AG10803 (cell line): ENCODE measurements at regions not wholly inside any gene's neighbourhood (a gene's known extent, or its start where the extent isn't known, plus 50 kb on each side); places are given as distances from the start of the nearest gene placed in this dataset.
A peak's percentile ranks its signal among the peaks of the same experiment; 100 is the strongest.

Source experiments
- DNase-seq: peaks from one replicate; pipeline ENCODE4 v3.0.0; 2010; ENCODE audit warnings: low read depth
- H3K4me3 ChIP-seq: 2 replicates; pipeline ENCODE4 v1.5.1; 2011; ENCODE audit warnings: mild to moderate bottlenecking, low read length, control low read depth
- CTCF ChIP-seq: conservative IDR thresholded peaks from 2 replicates; pipeline ENCODE4 v1.5.1; 2011; ENCODE audit warnings: mild to moderate bottlenecking, low read length, control low read depth, inconsistent platforms

GRCh38 chr3:28637742-28638141, 289.1 kb upstream of the AZI2 start:
- no peak for TF ChIP-seq CTCF
- DNase-seq, result no peak
- no peak overlapping the region for H3K4me3 ChIP-seq

GRCh38 chr3:28645149-28645548, 296.5 kb upstream of the AZI2 start:
- no peak overlapping the region for H3K4me3 ChIP-seq
- no peak for TF ChIP-seq CTCF
- DNase-seq, result no peak

GRCh38 chr3:28646435-28646834, 297.8 kb upstream of the AZI2 start:
- no peak for DNase-seq
- no peak for TF ChIP-seq CTCF
- H3K4me3 ChIP-seq, result no peak overlapping the region

DNA sequence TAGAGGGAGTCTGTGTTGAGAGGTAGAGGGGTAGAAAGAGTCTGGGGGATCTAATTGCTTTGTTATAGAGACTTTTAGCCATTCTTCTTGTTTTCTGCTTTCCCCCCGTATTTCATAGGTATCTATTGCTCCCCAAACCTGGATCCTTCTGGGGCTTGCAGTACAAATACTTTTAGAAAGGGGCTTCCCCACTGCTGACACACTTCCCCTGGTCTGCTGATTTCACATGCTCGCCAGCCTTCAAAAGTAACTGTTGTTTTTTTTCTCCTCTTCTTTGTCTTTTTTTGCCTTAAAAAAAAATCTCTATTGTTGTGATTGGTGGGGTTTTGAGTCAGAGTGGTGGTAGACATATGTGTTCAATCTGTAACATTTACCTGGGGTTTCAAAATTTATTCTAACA, 300.6 kb upstream of the AZI2 start:
- DNase-seq, result no peak
- no peak overlapping the region for H3K4me3 ChIP-seq
- no peak for TF ChIP-seq CTCF

- no peak overlapping the region for H3K4me3 ChIP-seq
- DNase-seq, result no peak
- no peak for TF ChIP-seq CTCF
These were observed 302.5 kb upstream of the AZI2 start for GRCh38 chr3:28651159-28651558.

- DNase-seq, result no peak
- TF ChIP-seq CTCF, result no peak
- H3K4me3 ChIP-seq, result no peak overlapping the region
These were observed 315.5 kb upstream of the AZI2 start for GRCh38 chr3:28664123-28664522.

GRCh38 chr3:28667646-28668621, 319.3 kb upstream of the AZI2 start:
- no peak overlapping the region for H3K4me3 ChIP-seq
- peak; percentile 58 for DNase-seq
- peak; percentile 94 for TF ChIP-seq CTCF
